Ovary (tissue), 3 donors: ENCODE measurements at regions not wholly inside any gene's neighbourhood (a gene's known extent, or its start where the extent isn't known, plus 50 kb on each side); places are given as distances from the start of the nearest gene placed in this dataset.

ENCODE experiments used
- EP300 ChIP-seq: sonication (generic); formaldehyde crosslinking; IDR thresholded peaks from one replicate; pipeline ENCODE4 v1.6.1; 2017; ENCODE audit warnings: antibody characterized with exemption
- POLR2A ChIP-seq: fragments of 450-650 bp; IDR thresholded peaks from one replicate; pipeline ENCODE4 v1.6.1; 2017; ENCODE audit warnings: antibody characterized with exemption, mild to moderate bottlenecking, moderate library complexity
- TF ChIP-seq, protein P1 (sequence below), 3 donors: fragments of 450-650 bp in 2 of 3; fragments of 200-600 bp in 1 of 3; IDR thresholded peaks; one replicate each; pipeline versions ENCODE4 v1.5.1 to v1.8.0; 2016 to 2022; ENCODE audit warnings: antibody characterized with exemption in 3 of 3, mild to moderate bottlenecking in 1 of 3
- donor health status: DM: no; HTN: no; CAD: no.

DNA sequence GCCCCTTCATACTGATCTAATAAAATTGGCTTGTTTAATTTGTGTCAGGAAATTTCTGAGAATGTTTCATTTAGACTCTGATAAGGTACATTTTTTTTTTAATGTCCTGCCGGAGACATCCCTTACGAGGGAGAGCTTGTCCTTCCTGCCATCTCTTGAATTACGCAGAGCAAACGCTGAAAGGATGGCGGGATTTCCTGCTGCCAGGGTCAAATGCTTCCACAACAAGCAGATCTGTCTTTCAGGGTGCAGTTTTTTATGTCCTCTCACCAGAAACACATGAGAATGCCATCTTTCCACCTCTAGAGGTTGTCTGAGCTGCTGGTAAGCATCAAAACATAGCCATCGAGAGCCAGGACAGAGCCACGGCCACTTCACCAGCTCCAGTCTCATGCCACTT, 126.8 kb upstream of the ARHGAP5 start:
- TF ChIP-seq, protein P1, sequence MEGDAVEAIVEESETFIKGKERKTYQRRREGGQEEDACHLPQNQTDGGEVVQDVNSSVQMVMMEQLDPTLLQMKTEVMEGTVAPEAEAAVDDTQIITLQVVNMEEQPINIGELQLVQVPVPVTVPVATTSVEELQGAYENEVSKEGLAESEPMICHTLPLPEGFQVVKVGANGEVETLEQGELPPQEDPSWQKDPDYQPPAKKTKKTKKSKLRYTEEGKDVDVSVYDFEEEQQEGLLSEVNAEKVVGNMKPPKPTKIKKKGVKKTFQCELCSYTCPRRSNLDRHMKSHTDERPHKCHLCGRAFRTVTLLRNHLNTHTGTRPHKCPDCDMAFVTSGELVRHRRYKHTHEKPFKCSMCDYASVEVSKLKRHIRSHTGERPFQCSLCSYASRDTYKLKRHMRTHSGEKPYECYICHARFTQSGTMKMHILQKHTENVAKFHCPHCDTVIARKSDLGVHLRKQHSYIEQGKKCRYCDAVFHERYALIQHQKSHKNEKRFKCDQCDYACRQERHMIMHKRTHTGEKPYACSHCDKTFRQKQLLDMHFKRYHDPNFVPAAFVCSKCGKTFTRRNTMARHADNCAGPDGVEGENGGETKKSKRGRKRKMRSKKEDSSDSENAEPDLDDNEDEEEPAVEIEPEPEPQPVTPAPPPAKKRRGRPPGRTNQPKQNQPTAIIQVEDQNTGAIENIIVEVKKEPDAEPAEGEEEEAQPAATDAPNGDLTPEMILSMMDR (IDR thresholded peaks at IDR 0.05): no peak
- TF ChIP-seq POLR2A (no peak), EP300 (no peak)
